GM18517 (cell line): ENCODE measurements at regions not wholly inside any gene's neighbourhood (a gene's known extent, or its start where the extent isn't known, plus 50 kb on each side); places are given as distances from the start of the nearest gene placed in this dataset.

Experiments used
- ATAC-seq: cut with Tn5 transposase; IDR thresholded peaks from one replicate; pipeline ENCODE4 v1.9.1; 2021; ENCODE audit warnings: mild to moderate bottlenecking, moderate library complexity; ENCODE audit not compliant: unreplicated experiment

DNA sequence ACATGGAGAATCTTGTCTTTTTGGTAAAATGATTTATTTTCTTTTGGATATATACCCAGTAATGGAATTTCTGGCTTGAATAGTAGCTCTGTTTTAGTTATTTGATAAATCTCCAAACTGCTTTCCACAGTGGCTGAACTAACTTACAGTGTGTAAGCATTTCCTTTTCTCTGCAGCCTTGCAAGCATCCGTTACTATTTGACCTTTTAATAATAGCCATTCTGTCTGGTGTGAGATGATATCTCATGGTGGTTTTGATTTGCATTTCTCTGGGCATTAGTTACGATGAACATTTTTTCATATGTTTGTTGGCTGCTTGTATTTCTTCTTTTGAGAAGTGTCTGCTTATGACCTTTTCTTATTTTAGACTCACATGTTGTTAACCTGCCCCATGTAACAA, 190.2 kb downstream of the GALR1 start:
- no peak for ATAC-seq

DNA sequence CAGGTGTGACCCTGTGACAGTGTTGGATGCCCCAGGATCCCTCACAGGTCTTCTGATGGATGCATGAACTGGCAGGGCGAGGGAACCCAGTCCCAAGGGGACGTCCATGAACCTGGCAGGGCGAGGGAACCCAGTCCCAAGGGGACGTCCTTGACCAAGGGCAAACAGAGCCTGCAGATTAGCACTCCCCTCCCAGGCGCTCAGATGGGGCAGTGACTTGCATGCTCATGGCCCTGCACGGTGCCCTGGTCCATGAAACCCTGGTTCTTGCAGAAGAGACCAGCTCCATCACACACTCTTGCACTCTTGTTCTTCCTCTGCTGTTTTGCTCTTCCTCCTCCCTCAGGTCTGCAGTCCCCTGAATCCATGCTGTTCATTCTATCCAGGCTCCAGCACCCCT, 192.7 kb downstream of the GALR1 start:
- ATAC-seq: no peak

DNA sequence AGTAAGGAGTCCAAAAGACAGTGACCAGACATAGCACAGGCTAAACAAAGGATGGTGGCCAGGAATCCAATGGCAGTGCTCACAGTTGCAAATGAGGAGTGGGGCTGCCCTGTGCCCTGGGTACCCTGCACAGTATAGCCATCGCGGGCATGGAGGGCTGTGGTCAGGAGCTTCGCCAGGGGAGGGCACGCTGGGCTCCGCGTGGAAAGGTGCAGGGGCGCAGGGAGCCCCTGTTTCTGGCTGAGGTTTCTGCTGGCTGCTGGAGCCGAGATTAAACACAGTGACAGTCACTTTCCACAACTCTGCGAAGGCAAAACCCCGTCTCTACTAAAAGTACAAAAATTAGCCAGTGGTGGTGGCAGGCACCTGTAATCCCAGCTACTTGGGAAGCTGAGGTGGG, 194.7 kb downstream of the GALR1 start:
- ATAC-seq: no peak

DNA sequence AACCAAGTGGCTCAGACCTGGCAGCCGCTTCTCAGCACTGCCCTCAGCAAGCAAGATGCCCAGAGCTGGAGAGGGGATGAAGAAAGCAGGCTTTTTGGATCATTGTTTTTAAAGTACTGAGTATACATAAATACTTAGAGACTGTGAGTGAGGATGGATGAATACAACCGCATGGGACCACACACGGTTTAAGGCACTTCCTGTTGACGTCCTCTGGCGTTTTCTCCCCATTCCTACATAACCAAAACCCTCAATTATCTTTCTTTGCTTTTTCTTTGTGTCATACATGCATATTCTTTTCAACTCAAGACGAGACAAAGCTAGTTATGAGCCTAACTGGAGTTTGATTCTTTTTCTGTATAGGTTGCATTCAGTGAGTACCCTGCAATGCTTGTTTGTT, 198.4 kb downstream of the GALR1 start:
- ATAC-seq: no peak

DNA sequence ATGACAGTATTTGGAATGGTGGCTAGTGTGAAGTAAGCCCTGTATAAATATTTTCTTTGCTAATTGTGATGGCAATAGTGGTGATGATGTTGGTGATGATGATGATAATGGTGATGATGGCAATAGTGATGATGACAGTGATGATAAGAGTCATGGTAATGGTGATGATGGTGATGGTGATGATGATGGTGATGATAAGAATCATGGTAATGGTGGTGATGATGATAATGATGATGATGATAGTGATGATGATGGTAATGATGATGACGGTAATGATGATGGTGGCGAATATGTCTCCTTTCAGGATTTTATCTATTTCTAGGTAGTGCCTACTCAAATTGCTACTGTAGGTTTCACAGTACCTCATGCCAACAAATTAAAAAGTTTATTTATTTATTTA, 205.4 kb downstream of the GALR1 start:
- ATAC-seq: no peak

DNA sequence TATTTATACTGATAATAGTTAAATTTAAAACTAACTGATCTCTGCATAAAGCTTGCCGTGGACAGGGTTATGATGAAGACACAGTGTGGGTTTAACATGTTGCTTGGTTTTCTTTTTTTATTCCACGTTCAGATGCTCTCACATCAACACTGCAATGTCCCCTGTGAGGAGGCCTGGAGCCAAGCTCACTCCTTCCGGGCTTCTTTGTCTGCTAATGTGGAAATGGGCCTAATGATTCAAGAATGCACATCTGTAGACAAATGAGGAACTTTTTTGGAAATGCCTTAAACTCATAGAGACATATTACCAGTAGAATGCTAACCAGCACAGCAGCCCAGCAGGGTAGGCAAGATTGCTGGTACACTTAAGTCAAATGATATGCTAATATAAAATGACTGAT, 208.0 kb downstream of the GALR1 start:
- ATAC-seq: no peak

DNA sequence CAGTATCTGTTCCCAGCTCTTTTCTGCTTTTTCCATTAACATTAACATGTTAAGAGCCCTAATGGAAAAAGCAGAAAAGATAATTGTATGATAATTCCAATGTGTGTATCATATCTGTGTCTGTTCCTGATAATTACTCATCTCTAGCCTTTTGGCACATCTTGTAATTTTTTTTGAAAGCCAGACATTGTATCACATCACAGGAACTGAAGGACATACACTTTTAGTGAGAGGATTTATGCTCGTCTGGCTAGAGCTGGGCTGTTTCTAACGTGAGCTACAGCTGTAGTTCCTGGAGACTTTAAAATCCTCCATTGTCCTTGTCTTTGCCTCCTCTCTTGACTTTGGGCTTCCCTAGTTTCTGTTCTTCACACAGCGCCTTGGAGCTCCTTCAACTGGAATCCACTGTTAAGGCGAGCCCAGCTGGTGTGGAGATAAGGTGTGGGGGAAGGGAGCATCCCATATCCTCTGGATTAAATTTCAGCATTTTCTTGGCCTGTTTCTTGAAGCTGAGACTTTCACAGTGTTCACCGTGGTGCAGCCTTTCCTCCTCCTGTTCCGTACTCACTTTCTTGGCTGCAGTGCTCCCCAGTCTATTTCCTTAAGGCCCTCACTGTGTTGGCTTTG, 211.5 kb downstream of the GALR1 start:
- no peak for ATAC-seq

DNA sequence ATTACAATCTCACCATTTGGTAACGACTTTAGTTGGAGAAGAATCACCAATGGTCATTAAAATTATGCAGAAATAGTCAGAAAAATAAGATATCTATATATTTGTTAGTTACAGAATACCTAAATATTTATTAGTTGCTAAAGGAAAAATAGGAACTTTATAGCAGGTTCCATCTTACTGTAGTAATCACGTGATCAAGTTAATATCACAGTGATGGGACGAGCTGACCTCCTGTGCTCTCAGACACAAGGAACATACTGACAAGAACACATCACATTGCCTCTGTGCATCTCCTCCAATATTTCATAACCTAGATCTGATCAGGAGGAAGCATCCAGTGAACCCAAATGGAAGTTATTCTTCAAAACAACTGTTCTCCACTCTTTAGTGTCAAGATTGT, 215.3 kb downstream of the GALR1 start:
- no peak for ATAC-seq

DNA sequence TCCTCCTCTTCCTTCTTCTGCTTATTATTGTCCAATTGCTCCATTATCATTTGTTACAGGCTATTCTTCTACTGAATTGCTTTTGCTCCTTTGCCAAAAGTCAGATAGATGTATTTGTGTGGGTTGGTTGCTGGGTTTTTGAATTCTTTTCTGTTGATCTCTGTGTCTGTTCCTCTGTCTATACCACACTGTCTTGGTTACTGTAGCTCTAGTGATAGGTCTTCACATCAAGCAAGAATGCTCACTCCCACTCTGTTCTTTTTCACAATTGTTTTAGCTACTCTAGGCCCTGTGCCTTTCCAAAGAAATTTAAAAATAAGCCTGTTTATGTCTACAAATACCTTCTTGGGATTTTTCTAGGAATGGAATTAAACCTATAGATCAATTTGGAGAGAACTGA, 217.2 kb downstream of the GALR1 start:
- ATAC-seq: no peak

DNA sequence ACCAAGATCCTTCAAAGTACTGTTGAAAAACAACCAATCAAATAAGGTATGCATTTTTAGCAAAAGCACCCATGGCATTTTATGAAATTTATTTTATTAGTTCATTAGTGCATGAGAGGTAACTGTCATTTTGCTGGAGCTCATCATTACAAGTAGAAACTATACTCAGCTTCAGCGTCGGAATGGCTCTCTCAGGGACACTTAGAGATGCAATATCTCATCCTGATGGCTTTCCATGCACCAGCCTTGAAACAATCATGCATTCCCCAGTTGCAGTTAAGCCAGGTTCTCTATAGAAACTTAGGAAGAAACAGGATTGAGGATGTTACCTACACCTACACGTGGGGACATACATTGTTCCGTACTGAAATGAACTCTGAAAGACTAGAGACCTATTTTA, 219.5 kb downstream of the GALR1 start:
- no peak for ATAC-seq

DNA sequence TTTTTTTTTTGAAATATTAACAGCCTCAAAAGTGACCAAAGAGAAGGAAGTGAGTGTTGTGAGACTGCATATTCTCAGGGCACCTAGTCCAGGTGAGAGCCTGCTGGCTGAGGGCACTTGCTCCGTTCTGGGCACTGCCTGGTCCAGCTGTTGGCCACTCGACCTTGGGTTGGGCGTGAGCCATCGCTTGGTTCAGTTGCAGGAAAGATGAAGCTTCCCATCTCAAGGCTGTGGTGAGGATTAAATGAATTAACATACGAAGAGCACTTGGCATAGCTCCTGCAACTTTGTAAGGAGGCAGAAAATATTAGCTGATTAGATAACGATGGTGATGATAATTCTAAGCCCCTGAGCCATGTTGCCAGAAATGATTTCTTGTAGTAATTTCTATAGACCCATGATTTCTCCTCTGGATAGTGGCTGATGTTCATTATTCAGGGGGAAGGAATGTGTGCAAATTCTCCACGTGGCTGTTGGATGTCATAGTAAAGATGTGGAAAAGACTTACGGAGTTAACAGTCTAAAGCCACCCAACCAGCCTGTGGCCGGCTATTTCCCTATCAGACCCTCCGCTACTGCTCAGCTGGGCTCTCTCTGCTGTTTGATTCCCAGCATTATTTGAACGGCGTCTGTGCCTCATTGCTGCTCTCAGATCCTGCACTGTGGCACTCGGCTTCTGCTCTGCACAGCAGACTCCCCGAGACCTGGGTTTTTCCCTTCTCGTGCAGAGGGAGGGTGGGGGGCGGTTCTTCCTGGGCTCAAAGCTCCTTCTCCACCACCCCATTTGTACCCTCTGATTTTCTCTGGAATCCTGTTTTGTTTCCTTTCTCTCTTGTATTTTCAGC, 221.1 kb downstream of the GALR1 start:
- ATAC-seq: no peak

DNA sequence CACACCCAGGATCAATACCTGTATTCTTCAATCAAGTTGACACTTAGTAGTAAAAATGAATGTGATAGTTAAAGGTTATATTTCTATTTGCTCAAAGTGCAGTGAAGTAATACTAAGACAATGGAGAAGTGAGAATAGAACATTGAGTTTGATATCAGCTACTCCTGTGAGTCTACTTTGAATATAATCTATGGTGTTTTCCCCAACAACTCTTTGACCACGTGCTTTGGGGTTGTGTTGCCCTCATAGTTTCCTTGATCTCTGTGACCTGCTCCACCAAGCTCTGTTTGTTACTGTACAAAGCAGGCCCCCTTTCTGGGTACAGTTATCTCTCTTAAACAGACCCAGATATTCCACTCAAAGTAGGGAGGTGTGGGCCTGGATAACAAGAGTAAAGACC, 222.9 kb downstream of the GALR1 start:
- ATAC-seq: no peak

DNA sequence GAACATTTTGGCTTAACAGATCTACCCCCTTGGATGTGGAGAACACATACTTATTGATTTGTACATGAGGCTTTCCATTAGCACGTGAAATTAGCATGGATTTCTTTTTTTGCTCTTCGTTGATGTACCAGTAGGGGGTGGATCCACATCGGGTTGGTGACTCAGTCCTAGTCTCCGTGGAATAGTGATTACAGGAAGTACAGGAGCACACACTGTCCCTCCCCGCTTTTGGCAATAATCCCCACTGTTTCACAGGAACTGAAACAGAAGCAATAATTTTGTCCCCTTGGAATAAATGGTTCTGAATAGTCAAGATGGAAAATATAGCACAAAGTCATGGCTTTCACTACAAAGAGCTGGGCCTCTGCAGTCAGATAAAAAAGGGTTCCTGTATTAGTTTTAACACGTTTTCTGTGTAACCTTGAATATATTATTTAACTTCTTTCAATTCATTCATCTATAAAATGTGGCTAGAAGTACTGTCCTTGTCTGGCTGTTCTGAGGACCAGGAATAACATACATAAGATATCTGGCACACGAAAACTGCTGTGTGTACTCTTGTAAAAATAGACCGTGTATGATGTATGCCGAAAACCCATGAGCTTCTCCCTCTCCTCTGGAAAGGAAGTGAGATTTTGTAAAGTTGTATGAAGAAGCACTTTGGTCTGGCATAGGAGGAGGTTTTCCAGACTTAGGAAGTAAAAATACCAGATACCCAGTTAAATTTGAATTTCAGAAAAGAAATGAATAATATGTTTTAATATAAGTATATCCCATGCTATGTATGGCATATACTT, 229.2 kb downstream of the GALR1 start:
- ATAC-seq: no peak

DNA sequence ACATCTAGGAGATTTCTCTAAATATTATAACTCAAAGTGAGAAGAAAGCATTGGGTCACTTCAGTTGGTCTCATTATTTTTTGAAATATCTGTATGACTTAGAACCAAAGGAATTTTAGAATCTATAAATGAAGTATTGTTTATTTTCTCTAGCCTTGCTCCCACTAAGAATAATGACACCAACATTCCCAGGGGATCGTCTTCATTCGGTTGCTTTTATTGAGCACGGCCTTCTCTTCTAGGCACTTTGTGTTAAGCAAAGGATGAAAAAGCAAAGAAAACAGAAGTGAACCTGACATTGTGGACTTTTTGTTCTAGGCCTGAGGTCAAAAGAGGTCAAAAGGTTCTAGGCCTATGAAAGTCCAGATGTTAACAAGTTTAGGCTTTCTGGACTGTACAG, 231.9 kb downstream of the GALR1 start:
- no peak for ATAC-seq

DNA sequence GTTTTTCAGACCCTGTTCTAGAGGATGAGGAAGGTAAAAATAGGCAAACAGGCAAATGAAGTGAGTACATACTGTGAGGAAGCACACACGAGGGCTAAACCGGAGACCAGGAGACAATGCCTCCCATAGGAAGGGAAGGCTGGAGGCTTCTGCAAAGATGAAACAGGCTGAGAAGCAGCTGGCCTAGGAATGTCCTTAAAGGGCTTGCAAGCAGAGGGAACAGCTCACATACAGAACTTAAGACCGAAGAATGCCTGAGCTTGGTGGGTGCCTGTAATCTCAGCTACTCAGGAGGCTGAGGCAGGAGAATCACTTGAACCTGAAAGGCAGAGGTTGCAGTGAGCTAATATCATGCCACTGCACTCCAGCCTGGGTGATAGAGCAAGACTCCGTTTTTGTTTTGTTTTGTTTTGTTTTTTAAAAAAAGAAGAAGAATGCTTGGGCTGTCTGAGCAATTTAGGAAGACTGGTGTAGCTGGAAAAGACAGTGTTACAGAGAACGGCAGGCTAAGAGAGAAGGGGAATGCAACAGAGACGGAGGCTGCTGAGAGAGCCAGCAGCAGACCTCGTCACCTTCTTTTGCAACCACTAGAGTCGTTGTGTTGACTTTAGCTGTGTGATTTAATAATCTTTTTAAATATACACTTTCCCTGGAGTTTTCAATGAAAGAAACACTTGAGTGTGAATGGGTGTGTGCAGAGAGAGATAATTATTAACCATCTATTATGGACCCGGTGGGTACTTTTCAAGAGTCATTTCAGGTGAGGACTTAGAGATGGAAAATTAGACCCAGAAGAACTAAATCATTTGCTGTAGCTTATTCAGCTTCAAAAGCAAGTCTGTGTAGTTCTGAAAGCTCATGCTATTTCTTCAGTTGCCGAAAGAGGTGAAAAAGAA, 232.8 kb downstream of the GALR1 start:
- no peak for ATAC-seq

DNA sequence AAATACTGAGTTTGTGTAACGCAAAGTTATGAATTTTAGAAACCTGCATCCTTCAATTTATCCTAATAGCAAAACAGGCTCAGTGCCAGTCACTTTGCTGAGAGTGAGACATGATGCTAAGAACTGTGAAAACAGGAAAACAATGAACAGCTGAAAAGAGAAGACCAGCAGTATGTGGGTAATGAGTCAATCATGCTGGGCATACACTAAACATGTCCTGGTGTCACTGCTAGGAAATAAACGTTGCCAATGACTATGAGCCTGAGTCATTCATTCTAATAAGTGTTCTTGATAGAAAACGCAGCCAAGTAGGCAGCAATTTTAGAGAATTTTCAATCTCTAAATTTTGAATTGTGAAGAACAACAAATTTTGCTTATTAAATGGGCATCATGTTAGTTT, 237.3 kb downstream of the GALR1 start:
- ATAC-seq: no peak

DNA sequence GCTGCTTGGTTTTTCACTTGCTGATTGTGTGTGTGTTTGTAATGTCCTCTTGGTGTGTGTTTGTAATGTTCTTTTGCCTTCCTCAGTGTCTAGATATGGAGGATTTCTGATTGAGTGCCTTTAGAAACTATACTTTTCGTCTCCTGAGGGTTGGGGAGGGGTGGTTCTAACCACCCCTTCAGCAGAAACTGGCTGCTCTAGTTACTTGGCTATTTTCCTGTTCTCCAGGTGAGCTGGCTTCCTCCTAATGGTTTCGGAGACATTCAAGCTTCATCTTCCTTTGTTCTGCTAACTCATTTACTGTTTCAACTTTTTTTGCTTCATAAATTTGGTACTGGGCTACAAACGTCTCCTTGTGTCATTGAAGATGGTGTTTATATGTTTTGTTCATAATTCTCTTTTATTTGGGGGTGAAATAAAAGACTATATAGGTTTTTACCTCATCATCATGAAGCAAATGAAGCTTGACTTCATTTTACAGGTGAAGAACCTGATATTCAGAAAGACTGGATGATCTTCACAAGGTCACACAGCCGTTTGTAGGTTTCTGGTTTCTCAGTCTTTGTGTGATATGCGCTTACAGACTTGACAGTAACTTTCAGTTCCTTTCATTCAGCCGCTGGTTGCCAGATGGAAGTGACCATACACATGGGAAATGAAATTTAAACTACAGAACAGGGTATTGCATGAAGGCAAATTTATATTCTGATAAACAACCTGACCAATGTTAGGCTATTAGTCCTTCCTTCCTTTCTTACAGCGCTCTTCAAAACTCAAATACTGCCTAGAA, 238.5 kb downstream of the GALR1 start:
- peak; percentile 51 for ATAC-seq

DNA sequence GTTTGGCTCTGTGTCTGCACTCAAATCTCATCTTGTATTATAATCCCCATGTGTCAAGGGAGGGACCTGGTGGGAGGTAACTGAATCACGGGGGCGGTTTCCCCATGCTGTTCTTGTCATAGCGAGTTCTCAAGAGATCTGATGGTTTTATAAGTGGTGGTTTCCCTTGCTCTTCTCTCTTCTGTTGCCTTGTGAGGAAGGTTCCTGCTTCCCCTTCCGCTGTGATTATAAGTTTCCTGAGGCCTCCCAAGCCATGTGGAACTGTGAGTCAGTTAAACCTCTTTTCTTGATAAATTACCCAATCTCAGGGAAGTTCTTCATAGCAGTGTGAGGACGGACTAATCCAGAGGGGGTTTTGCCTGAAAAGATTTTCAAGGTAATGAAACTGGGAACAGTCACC, 245.4 kb downstream of the GALR1 start:
- ATAC-seq: no peak

DNA sequence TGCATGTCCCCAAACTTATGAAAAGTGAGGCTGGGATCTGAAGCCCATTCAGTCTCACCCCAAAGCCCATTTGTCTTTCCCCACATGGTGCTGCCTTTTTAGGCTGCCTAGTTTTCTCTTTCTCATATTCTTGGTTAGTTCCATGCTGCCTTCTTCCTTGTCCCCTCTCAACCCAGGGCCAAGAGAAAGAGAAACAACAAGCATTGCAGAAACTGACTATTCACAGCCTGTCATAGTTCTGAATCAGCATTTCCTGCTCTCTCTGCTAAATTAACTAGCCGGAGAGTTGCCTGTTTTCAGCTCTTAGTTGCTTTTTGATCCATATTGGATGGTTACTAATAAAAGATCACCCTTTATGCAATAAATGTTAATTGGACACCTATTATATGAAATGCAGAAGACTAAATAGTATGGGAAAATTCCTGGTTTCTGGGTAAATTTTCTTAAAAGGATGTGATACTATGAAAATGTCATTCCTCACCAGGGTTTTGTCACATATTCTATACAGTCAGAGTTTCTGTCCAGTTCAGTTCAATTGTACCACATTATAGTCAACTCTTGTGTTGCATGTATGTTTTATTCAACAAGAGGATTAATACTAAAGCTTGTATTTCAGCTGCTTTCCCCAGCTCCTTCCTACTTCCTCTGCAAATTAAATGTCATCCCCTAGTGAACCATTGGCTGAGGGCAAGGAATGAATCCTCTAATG, 246.5 kb downstream of the GALR1 start:
- ATAC-seq: no peak
